ENCODE measurements at regions not wholly inside any gene's neighbourhood (a gene's known extent, or its start where the extent isn't known, plus 50 kb on each side); places are given as distances from the start of the nearest gene placed in this dataset.

DNA sequence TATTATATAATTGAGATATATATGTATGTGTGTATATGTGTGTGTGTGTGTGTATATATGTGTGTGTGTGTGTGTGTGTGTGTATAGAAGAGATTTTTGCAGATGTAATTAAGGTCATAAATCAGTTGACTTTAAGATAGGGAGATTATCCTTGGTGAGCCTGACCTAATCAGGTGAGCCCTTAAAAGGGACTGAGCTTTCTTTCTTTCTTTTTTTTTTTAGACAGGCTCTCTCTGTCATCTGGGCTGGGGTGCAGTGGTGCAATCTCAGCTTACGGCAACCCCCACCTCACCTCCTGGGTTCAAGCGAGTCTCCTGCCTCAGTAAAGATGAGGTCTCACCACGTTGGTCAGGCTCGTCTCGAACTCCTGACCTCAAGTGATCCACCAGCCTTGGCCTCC is 155.1 kb upstream of the RASGEF1B start:
- TF ChIP-seq POLR2A (IDR thresholded peaks at IDR 0.05) (no peak), CTCF (IDR thresholded peaks at IDR 0.05) (no peak)

All from esophagus squamous epithelium (tissue), 4 donors.